Limb (tissue), 2 donors: ENCODE measurements at regions not wholly inside any gene's neighbourhood (a gene's known extent, or its start where the extent isn't known, plus 50 kb on each side); places are given as distances from the start of the nearest gene placed in this dataset.

Experiments
- DNase-seq, 2 donors: peaks; one replicate each; pipeline ENCODE4 v3.0.0-alpha.2; 2016; ENCODE audit errors: extremely low spot score in 2 of 2

DNA sequence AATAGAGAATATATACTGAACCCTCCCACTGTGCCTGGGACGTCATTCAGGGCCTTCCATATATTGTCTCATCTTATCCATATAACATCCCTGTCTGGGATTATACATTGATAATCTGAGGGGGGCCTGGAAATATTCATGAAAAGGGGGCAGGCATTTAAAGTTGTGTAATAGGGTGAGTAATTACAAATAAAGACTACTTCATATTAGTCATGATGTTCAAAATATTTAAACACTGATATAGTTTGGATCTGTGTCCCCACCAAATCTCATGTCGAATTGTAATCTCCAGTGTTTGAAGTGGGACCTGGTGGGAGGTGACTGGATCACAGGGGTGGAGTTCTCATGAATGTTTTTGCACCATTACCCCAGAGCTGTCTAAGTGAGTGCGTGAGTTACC is 97.8 kb downstream of the AQP9 start:
- no peak for DNase-seq

DNA sequence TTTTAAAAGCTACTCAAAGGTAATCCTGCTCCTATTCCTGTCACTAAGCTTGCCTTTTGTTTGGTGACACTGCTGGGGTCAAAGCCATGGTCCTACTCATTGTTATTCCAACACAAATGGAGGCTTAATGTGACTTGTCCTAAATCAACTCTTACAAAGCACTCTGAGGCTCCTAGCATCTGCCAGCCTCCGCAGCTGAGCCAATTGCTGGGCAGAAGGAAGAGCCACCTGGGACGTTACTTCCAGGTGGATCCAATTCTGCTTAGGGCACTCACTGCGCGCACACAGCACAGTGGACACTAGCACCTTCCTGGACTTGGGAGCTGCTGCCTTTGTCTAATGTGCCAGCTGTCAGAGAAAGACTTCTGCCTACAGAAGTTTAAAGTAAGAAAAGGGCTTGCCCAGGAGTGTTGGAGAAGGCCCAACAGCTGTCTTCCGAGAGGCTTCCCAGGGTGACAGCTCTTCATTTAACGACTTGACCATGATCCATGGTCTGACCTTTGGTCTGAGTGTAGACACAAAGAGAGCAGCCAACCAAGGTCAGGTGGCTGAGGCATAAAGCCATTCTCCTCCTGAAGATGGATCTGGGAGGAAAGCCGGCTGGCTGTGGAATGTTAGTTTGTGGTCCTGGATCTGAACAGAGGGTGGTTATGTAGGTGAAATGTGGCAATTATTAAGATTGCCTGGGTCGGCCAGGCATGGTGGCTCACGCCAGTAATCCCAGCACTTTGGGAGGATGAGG is 102.2 kb downstream of the AQP9 start:
- DNase-seq = no peak

DNA sequence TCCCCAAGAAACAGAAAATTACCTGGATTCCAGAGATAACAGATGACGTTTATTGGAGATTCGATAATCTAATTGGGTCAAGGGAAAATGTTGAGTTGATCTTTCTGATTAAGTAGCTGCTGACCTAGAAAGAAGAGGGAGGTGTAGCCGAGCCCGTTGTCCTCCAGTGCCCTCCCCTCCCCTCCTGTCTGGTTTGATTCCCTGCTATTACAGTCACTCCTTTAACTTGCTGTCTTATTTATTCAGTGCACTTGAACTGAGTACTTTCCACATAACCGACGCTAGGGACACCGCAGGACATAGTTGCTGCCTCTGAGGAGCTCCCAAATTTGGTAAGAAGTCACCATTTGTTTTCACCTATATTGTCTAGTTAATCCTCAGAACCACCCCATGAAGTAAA is 103.7 kb downstream of the AQP9 start:
- no peak for DNase-seq

DNA sequence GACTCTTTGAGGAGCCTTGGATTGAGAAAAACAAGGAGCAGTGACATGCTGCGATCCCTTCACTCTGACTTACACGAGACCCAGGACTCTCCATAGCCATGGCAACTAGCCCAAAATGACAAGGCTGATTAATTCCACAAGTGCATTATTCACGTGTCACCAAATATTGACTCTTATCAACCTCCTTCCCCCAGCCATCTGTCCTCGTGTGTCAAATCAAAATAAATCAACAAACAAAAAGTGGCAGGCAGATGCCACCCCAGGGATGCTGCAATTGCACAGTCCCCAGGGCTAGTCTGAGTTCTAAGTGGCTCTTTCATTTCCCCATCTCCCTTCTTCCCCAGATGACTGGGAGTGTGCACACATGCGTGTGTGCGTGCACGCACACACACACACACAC is 104.9 kb downstream of the AQP9 start:
- DNase-seq = no peak

DNA sequence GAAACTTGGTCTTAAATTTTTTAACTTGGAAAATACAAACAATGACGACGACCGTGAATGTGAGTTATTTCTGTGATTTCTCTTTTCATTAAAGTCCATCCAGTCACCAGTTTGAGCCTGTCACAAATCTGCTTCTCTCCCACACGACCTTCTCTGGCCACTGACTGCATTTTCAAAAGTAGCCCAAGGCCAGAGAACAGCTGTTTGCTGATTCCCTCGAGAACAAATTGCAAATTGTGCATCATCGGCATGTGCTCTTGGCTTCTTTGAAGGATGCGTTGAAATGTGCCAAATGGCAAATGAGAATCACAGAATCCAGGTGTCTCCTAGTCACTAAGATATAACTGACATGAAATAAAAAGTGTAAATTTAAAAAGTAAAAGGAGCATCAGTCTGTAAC is 106.4 kb downstream of the AQP9 start:
- DNase-seq = no peak

DNA sequence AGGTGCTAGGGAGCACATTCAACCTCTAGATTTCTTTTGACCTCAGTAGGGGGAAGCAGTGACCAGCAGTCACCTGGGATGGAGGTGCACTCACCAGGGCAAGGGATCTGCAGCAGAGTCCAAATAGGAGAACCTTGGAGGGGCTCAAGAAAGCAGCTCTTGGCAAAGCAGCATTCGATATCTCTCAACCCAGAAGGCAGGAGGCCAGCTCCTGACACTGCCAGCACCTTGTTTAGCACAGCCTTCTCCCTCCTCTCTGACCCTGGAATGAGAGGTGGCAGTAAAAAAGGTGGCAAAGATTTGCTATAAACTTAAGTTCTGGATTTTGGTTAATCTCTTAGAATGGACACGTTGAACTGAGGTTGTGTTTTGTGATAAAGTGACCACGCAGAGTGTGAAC is 107.9 kb downstream of the AQP9 start:
- no peak for DNase-seq

DNA sequence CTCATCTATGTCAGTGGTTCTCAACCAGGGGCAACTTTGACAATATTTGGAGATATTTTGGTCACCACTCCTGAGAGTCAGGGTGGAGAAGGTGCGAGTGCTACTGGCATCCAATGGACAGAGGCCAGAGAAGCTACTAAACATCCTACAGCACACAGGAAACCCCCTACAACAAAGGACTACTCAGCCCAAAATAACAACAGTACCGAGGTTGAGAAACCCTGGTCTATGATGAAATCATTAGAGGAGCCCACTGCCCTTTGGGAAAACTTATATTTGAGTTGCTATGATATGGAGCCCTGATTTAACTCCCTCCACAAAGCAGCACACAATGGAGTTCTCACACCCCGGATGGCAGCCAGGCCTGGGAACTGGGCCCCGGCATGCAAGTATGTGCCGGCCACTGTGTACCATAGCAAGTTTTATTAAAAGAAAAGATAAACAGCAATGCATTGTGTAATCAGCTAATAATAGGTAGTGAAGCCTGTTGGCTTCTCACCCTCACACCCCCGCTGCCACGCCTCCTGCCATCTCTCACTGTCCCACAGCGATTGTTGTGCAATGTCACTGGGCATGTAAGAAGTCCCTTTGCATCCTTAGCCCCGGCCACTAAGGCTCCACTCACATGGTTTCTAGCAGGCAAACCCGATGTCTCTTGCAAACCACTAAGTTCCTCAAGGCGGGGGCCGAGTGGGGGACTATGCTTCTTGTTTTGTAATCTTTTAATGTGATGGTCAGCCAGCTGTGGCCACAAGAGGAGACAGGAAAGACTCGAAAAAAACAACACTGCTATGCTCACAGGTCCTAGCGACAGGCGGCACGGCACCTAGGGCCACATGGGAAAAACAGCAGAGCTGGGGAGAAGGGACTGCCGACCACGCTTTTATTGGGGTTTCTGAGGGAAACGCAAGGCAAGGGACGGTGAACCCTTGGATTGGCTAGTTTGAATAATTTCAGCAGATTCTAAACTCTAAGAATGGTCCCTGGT is 110.0 kb downstream of the AQP9 start:
- no peak for DNase-seq

DNA sequence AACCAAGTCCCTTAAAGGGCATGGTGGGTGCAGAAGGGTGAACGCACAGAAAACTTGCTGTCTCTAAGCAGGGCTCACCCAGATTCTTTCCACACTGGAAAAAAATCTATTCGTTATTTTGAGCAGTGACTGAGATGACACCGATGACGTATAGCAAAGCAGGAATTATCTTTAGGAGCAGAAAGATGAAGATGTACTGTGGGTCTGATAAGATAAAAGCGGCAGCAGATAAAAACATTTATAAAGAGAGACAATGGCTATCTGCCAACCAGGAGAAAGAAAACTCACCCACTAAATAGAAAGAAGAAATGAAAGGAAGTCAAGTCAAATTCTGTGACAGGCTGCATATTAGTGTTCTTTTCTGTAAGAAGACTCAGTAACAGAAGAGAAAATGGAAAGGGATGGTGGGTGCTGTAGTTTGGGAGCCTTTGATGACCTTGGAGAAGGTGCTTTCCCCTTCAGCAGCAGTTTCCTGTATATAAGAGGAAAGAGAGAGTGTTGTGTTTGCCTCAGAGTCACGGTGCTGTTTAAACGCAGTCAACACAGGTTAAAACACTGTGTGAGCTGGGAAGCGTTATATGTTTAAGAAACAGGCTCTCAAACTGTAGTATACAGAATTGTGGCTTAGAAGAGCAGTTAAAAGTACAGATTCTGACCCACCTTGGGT is 111.6 kb downstream of the AQP9 start:
- no peak for DNase-seq

DNA sequence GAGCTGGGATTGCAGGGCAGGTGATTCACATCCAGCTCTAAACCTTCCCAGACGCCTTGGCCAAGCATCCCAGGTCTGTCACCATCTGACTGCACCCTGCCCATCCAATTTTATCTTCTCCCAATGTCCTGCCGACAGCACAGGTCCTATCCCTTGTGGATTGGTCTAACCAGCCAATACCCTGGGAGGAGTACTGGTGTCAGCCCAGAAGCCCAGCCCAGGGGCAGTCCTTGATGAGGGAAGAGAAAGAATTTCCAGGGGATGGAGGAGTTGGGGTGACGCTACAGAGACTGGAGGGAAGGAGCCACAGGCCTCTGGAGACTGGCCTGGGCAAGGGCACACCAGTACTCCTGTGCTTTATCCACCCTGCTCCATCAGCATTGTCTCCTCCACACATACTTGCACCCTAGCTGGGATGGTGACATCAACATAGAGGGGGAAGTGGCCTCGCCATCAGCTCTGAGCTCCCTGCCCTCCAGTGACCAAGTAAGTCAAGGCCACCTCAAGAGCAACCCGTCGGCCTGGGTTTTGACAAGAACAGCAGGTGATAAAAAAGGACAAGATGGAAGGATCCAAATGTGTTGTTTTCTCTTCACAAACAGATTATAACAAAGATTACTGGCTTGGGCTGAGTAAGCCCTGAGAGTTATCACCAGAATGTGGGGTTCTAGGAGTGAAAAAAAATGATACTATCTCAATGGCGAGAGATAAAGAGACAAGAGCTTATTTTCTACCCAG is 114.6 kb downstream of the AQP9 start:
- no peak for DNase-seq

DNA sequence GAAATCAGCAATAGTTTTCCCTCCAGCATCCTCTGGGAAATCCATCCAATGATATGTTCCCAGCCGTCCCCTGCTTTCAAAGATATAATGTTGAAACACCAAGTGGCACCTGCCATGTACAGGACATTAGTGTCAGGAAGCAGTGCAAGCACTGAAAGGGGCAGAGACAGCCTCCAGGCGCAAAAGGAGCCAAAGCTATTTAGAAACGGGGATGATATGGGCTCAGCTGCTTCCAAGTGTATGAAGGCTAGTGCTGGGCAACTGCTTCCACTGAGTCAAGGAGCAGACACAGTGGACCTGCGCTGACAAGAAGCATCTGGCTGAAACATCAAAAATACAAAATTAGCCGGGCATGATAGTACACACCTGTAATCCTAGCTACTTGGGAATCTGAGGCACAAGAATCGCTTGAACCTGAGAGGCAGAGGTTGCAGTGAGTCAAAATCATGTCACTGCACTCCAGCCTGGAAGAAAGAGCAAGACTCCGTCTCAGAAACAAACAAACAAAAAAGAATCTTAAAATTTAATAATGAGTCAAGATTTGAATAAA is 119.7 kb downstream of the AQP9 start:
- DNase-seq = no peak

DNA sequence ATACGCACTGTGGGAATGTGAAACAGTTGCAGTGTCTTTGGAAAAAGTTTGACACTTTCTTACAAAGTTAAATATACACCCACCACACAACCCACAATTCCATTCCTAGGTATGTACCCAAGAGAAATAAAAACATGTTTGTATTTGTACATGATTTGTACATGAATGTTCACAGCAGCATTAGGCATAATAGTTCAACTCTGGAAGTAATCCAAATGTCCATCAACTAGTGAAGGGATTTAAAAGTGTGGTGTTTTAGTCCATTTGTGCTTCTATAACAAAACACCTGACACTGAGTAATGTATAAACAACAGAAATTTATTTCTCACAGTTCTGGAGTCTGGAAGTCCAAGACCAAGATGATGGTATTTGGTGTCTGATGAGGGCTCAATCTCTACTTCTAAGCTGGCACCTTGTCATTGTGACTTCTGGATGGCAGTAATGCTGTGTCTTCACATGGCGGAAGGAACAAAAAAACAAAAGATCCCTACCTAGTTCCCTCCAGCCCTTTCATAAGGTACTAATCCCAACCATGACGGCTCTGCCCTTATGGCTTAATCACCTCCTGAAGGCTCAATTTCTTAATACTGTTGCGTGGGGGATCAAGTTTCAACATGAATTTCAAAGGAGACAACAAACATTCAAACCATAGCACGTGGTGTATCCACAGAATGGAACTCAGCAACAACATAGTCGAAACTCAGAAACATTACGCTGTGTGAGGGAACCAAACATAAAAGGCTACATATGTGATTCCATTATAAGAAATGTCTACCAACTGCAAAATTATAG is 120.5 kb downstream of the AQP9 start:
- DNase-seq = no peak

DNA sequence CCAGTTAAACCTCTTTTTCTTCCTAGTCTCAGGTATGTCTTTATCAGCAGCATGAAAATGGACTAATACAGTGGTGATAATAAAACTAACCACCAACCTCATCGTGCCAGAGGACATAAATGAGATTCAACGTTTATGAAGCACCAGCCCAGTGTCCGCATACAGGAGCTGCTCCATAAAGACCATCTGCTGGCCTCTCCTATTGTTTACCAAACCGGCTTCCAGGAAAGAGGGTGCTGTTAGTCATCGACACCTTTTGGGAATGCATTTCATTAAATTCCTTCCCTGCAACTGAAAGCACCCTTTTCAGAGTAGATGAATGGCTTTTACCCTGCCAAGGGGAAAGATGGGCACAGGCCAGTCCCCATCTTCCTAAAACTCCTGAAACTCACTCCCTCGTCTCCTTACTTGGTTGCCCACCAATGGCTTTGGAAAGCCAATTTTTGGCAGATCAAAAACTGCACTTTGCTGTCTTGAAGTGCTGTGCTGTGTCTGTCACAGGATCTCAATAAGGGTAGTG is 122.1 kb downstream of the AQP9 start:
- DNase-seq = no peak

DNA sequence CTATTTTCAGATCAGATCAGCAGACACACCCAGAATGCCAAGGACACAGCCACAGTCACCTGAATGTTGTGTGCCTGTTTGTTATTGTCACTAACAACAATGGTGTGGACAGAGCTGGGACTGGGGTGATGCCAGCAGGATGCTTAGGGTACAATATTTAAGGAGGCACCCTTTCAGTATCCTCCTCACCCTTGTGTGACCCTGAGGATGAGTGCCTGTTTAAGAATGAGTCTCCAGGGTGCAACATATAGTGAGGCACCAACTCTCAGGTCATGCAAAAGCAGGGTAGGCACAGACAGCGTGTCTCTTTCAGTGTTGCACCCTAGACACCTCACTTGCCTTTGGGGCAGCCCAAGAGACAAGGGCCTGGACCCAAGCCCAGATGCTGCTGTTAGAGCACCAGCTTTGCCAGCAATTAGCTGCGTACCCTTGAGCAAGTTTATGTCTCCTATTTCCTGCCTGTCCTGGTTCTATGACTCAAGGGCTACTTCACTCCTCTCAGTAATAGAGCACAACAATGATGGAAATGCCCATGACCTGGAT is 122.6 kb downstream of the AQP9 start:
- DNase-seq = no peak

DNA sequence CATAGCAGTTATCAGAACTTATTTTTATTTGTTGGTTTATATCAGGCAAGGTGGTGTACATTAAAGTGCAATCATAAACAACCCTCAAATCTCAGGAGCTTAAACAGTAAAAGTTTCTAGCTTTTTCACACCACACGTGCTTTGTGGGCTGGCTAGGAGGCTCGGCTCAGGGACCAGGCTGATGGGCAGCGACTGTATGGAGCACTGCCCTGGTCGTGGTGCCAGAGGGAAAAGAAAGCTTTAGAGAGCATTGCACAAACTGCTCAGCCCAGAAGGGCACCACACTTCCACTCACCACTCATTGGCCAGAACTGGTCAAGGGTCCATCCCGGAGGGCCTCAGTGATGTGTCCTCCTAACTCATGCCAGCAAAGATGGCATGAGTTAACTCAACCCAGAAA is 123.2 kb downstream of the AQP9 start:
- no peak for DNase-seq

DNA sequence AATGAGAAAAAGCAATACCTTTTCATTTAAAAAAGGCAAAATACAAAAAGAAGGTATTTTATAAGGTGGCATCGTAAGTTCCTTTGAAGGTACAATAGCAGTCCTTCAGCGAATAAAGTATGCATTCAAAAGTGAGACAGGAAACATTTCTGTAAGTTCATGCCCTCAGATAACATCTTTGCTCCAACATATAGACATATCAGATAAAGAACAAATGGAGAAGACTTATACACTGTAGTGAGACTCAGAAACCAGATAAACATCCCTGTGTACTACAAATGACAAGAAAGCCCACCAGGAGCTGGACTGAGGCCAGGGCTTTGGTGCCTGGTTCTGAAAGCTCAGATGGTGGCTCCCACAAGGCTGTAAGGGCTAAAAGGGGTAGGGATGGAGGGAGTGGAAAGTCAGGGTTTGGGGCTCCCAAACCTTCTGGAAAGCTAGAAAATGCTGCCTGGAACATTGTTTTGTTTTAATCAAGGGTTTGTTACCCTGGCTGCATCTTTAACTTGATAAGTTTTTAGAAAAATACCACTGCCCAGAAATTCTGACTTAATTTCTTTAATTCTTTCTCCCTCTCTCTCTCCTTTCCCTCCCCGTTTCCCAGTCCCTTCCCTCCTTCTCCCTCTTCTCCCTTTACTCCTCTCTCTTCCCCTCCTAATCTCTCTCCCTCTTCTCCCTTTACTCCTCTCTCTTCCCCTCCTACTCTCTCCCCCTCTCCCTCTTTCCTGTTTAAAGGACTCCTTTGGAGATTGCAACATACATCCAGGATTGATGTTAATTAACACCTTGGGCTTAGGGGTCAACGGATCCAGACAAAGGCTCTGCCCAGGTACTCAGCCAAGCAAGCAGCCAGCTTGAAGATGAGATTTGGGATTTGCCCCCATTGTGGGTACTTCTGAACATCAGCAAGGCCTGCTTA is 126.1 kb downstream of the AQP9 start:
- DNase-seq = no peak

DNA sequence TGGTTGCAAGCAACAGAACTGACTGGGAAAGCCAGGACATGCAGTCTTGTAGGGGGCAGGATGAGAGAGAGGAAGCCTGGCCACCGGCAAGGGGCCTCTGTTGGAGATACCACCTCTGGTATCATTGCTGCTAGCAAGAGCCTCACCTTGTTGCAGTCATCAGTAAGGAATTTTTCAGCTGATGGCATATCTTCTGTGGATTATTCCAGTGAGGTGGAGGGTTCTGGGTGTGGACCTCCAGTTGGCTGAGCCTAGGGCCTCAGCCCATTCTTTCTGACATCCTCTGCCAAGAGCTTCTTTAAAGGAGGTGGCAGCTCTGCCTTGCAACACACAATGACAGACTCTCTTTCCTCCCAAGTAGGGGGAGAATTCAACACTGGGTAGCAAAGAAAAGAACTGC is 128.9 kb downstream of the AQP9 start:
- DNase-seq = no peak

DNA sequence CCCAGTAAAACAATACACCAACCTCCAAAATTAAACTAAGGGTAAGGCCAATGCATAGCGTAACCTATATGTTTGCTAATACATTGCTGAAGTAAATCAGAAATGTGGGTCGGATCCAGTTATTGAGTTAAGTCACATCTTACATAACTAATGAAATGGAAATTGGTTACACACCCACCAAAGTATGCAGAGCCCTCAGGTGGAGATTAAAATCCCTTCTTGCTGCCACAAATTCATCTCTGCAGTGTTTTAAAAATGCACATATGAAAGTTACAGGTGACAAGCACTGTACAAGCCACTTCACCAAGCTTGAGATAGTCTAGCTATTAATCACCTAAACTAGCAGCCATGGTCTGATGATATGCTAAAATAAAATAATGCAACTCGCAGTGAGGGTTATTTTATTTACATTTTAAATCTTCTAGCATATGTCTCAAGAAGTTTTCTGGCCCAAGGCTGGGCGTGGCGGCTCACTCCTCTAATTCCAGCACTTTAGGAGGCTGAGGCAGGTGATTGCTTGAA is 130.6 kb downstream of the AQP9 start:
- no peak for DNase-seq
